ENCODE measurements at regions not wholly inside any gene's neighbourhood (a gene's known extent, or its start where the extent isn't known, plus 50 kb on each side); places are given as distances from the start of the nearest gene placed in this dataset.

DNA sequence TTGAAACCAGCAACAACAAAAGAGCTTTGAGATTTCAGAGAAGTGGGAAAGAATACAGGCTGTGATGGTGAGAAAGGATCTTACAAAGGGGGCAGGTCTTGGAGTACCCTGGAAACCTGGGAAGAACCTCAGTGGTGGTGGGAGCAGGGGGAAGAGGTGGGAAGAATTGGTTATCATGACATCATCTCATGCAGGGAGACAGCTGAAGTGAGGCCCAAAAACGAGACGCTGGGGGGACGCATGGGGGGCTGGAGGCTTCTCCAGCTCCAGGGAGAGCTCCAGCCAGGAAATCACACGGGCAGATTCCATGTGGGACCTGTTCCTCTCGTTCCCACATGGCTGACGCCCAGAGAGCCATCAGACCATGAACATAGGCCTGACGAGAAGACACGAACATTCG lies 177.3 kb upstream of the RNF32 start:
- no peak for TF ChIP-seq POLR2A (IDR thresholded peaks at IDR 0.05; ENCODE audit: low read depth, low read length)
- TF ChIP-seq PAX5 (IDR thresholded peaks at IDR 0.05; ENCODE audit: insufficient read depth, low read length, severe bottlenecking) = no peak
- TF ChIP-seq POLR2AphosphoS5 (IDR thresholded peaks at IDR 0.05; ENCODE audit: low read depth, low read length) = no peak
- TF ChIP-seq TAF1 (IDR thresholded peaks at IDR 0.05; ENCODE audit: low read depth, low read length) = no peak
- TF ChIP-seq SPI1 (IDR thresholded peaks at IDR 0.05; ENCODE audit: low read depth, low read length) = no peak
- no peak for TF ChIP-seq POU2F2 (IDR thresholded peaks at IDR 0.05; ENCODE audit: low read depth, low read length)
